ENCODE measurements at regions not wholly inside any gene's neighbourhood (a gene's known extent, or its start where the extent isn't known, plus 50 kb on each side); places are given as distances from the start of the nearest gene placed in this dataset.

- H3K4me1 Mint-ChIP-seq (ENCODE audit: low read depth, unreplicated experiment): peaks cover 10% of the 10 kb centered on the region
- no peak for DNase-seq
- peaks cover 4% of the 10 kb centered on the region for H3K9me3 Mint-ChIP-seq (ENCODE audit: unreplicated experiment)
- H3K27me3 Mint-ChIP-seq (ENCODE audit: unreplicated experiment): peaks cover 2% of the 10 kb centered on the region
- H3K4me3 Mint-ChIP-seq (ENCODE audit: unreplicated experiment): no peak overlapping the region
- H3K36me3 Mint-ChIP-seq (ENCODE audit: unreplicated experiment): no peaks in the 10 kb centered on the region
- no peak overlapping the region for H3K27ac Mint-ChIP-seq (ENCODE audit: unreplicated experiment)
- TF ChIP-seq, protein P1, sequence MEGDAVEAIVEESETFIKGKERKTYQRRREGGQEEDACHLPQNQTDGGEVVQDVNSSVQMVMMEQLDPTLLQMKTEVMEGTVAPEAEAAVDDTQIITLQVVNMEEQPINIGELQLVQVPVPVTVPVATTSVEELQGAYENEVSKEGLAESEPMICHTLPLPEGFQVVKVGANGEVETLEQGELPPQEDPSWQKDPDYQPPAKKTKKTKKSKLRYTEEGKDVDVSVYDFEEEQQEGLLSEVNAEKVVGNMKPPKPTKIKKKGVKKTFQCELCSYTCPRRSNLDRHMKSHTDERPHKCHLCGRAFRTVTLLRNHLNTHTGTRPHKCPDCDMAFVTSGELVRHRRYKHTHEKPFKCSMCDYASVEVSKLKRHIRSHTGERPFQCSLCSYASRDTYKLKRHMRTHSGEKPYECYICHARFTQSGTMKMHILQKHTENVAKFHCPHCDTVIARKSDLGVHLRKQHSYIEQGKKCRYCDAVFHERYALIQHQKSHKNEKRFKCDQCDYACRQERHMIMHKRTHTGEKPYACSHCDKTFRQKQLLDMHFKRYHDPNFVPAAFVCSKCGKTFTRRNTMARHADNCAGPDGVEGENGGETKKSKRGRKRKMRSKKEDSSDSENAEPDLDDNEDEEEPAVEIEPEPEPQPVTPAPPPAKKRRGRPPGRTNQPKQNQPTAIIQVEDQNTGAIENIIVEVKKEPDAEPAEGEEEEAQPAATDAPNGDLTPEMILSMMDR (IDR thresholded peaks at IDR 0.05; ENCODE audit: partially characterized antibody, unreplicated experiment): no peak
Observed at GRCh38 chr2:15865923-15866322, 74.4 kb upstream of the MYCN start.

GRCh38 chr2:15866563-15867193, 73.7 kb upstream of the MYCN start:
- peaks cover 10% of the 10 kb centered on the region for H3K4me1 Mint-ChIP-seq (ENCODE audit: low read depth, unreplicated experiment)

DNA sequence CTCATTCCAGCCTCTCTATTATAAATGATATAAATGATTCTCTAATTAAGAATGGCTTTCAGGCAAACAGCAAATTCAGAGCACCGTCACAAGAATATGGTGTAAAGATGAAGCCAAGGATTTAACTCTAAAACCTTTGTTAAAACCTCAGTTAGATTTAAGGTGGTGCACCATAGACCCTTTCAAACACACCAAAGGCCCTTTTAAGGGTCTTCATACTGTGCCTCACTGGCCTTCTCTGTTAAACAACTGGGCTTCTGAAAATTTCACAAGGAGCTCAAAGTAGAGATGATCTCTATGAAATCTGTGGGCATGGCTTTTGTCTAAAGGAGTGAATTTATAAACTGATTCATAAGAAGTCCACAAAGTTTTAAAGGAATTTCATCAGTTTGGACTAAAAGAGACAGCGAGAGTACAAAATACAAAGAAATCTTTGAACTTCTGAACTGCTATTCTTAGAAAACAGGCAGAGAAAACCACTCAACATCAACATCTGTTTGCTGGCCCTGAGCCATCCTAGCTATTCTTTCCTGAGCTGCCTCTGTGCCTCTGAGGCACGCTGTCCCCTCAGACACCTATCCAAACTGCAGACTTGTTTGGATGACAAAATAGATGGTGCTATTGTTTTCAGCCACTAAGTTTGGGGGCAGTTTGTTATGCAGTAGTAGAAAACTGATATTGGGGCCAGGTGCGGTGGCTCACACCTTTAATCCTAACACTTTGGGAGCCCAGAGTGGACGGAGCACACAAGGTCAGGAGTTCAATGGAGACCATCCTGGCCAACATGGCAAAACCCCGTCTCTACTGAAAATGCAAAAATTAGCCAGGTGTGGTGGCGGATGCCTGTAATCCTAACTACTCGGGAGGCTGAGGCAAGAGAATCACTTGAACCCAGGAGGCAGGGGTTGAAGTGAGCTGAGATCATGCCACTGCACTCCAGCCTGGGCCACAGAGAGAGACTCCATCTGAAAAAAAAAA, 72.9 kb upstream of the MYCN start:
- Mint-ChIP-seq H3K36me3 (ENCODE audit: unreplicated experiment) (no peaks in the 10 kb centered on the region), H3K27me3 (ENCODE audit: unreplicated experiment) (peaks cover 2% of the 10 kb centered on the region), H3K4me3 (ENCODE audit: unreplicated experiment) (no peak overlapping the region), H3K4me1 (ENCODE audit: low read depth, unreplicated experiment) (peaks cover 9% of the 10 kb centered on the region), H3K9me3 (ENCODE audit: unreplicated experiment) (peaks cover 4% of the 10 kb centered on the region), H3K27ac (ENCODE audit: unreplicated experiment) (no peak overlapping the region)
- no peak for DNase-seq
- TF ChIP-seq, protein P1 (IDR thresholded peaks at IDR 0.05; ENCODE audit: partially characterized antibody, unreplicated experiment): no peak

More at GRCh38 chr2:15866563-15867193, 73.7 kb upstream of the MYCN start:
- no peak for DNase-seq
- peaks cover 4% of the 10 kb centered on the region for H3K9me3 Mint-ChIP-seq (ENCODE audit: unreplicated experiment)
- H3K4me3 Mint-ChIP-seq (ENCODE audit: unreplicated experiment): no peak overlapping the region
- TF ChIP-seq, protein P1 (IDR thresholded peaks at IDR 0.05; ENCODE audit: partially characterized antibody, unreplicated experiment): no peak
- H3K27me3 Mint-ChIP-seq (ENCODE audit: unreplicated experiment): peaks cover 2% of the 10 kb centered on the region
- no peaks in the 10 kb centered on the region for H3K36me3 Mint-ChIP-seq (ENCODE audit: unreplicated experiment)
- H3K27ac Mint-ChIP-seq (ENCODE audit: unreplicated experiment): no peak overlapping the region

DNA sequence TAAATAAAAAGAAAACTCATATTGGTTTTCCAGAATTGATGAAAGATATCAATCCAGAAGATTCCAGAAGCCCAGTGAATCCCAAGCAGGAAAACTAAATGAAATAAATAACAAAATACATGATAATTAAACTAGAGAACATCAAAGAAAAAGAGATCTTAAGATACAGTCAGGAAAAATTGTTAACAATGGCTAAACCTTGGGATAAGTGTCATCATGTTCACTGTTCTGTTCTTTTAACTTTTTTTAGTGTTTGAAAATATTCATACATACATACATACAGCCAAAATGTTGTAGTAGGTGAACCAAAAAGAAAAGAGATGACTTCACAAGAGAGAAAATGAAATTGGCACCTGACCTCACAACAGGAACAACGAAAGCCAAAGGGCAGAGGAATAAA, 72.2 kb upstream of the MYCN start:
- H3K27me3 Mint-ChIP-seq (ENCODE audit: unreplicated experiment): peaks cover 2% of the 10 kb centered on the region
- DNase-seq: no peak
- no peak overlapping the region for H3K27ac Mint-ChIP-seq (ENCODE audit: unreplicated experiment)
- H3K4me3 Mint-ChIP-seq (ENCODE audit: unreplicated experiment): no peak overlapping the region
- peaks cover 4% of the 10 kb centered on the region for H3K9me3 Mint-ChIP-seq (ENCODE audit: unreplicated experiment)
- peaks cover 5% of the 10 kb centered on the region for H3K4me1 Mint-ChIP-seq (ENCODE audit: low read depth, unreplicated experiment)
- TF ChIP-seq, protein P1 (IDR thresholded peaks at IDR 0.05; ENCODE audit: partially characterized antibody, unreplicated experiment): no peak
- H3K36me3 Mint-ChIP-seq (ENCODE audit: unreplicated experiment): no peaks in the 10 kb centered on the region

DNA sequence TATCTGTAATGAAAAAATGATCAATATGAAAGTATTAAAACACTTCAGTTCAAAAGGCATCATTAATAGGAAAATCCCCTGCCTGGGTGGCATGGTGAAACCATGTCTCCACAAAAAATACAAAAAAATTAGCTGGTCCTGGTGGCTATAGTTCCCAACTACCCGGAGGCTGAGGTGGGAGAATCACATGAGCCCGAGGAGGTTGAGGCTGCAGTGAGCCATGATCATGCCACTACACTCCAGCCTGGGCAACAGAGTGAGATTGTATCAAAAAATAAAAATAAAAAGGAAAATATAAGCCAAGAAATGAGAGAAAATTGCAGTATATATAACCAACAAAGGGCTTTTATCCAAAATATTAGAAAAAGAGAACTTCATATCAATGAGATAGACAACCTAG, 71.6 kb upstream of the MYCN start:
- peaks cover 4% of the 10 kb centered on the region for H3K9me3 Mint-ChIP-seq (ENCODE audit: unreplicated experiment)
- H3K4me1 Mint-ChIP-seq (ENCODE audit: low read depth, unreplicated experiment): peaks cover 5% of the 10 kb centered on the region
- TF ChIP-seq, protein P1 (IDR thresholded peaks at IDR 0.05; ENCODE audit: partially characterized antibody, unreplicated experiment): no peak
- no peak overlapping the region for H3K4me3 Mint-ChIP-seq (ENCODE audit: unreplicated experiment)
- no peak overlapping the region for H3K27ac Mint-ChIP-seq (ENCODE audit: unreplicated experiment)
- no peak for DNase-seq
- no peaks in the 10 kb centered on the region for H3K36me3 Mint-ChIP-seq (ENCODE audit: unreplicated experiment)
- H3K27me3 Mint-ChIP-seq (ENCODE audit: unreplicated experiment): peaks cover 2% of the 10 kb centered on the region
